ENCODE measurements at regions not wholly inside any gene's neighbourhood (a gene's known extent, or its start where the extent isn't known, plus 50 kb on each side); places are given as distances from the start of the nearest gene placed in this dataset.

DNA sequence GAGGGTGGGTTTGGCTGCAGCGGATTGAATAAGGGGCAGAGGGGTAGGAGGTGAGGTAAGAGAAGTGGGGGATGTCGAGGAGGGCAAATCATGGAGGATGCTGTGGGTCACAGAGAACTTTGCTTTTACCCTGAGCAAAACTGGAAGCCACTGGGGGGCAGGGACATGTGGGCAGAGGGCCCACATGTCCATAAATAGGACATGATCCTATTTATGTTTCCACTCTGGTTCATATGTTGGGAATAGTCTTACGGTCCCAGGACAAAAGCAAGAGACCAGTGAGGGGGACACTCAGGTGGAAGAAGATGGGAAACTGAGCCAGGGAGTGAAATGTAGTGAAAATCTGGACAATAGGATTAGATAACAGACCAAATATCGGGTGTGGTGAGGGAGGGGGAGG is 85.5 kb upstream of the MRPS22 start:
- TF ChIP-seq, protein P1, sequence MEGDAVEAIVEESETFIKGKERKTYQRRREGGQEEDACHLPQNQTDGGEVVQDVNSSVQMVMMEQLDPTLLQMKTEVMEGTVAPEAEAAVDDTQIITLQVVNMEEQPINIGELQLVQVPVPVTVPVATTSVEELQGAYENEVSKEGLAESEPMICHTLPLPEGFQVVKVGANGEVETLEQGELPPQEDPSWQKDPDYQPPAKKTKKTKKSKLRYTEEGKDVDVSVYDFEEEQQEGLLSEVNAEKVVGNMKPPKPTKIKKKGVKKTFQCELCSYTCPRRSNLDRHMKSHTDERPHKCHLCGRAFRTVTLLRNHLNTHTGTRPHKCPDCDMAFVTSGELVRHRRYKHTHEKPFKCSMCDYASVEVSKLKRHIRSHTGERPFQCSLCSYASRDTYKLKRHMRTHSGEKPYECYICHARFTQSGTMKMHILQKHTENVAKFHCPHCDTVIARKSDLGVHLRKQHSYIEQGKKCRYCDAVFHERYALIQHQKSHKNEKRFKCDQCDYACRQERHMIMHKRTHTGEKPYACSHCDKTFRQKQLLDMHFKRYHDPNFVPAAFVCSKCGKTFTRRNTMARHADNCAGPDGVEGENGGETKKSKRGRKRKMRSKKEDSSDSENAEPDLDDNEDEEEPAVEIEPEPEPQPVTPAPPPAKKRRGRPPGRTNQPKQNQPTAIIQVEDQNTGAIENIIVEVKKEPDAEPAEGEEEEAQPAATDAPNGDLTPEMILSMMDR (IDR thresholded peaks at IDR 0.05): no peak
- TF ChIP-seq POLR2AphosphoS5 (IDR thresholded peaks at IDR 0.05) (no peak), EP300 (IDR thresholded peaks at IDR 0.05) (no peak), POLR2A (IDR thresholded peaks at IDR 0.05) (no peak)

All from sigmoid colon (tissue), 4 donors.